DMS 273 (cell line): ENCODE measurements at regions not wholly inside any gene's neighbourhood (a gene's known extent, or its start where the extent isn't known, plus 50 kb on each side); places are given as distances from the start of the nearest gene placed in this dataset.
A peak's percentile ranks its signal among the peaks of the same experiment; 100 is the strongest.

Source experiments
- DNase-seq: peaks from one replicate; lab custom pipeline; 2025; ENCODE audit not compliant: unreplicated experiment; lab: John Stamatoyannopoulos, UW

DNA sequence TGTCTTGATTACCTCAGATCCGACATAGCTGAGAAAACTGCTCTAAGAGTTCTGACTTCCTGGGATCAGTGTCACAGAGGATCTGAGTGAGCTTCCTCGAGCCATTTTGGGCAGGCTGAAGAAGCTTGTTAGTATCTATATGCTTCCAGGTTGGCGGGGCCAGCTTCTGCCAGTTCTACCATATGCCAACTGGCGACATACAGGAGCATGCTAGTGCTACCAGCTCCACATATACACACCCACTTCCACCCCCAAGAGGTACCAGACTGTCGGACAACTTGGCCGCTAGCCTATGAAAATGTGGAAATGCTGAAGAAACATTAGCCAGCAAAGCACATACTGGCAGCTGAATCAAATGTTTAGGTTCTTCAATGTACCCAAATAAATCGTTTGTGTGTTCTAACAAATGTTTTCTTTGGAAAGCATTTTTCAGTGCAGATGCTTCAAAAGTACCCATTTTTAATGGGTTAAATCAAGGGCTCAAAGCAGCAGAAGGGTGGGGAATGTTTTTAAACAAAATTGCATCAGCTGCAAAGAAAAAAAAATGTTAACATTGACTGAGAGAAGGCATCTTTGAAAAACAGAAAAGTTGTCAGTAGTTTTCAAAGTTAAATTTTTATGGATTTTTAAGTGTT, 163.7 kb downstream of the KLF12 start:
- DNase-seq = peak; percentile 10

DNA sequence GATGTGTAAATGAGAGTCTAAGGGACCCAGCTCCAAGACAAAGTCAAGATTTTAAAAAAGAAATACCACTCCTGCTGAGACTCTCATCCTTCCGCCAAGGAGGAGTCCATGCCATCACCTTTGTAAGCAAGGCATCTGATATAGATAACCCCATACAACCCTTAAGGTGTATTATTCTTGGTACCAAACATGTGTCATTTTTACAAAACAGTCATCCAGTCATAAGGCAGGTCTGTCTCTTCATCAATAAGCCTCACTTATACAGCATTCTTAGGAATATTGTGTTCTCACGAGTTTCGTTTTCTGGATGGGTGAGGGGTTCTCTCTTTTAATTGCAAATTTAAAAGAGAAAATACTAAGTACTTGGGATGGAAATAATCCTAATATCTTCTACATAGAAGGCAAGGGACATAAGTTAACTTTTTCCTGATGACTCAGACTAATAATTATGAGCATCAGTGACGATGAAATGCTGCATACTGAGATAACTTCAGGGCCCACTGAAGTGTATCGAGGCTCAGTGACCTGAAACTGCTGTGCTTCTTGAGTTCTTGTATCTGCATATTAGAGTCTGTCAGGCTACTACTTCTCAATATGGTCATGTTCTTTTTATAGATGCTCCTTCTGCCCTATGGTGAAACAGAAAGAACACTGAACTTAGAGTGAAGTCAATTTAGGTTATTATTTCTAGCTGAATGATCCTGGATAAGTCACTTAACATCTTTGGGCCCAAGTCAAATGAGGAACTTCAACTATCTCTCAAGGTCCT, 166.6 kb downstream of the KLF12 start:
- DNase-seq = no peak

DNA sequence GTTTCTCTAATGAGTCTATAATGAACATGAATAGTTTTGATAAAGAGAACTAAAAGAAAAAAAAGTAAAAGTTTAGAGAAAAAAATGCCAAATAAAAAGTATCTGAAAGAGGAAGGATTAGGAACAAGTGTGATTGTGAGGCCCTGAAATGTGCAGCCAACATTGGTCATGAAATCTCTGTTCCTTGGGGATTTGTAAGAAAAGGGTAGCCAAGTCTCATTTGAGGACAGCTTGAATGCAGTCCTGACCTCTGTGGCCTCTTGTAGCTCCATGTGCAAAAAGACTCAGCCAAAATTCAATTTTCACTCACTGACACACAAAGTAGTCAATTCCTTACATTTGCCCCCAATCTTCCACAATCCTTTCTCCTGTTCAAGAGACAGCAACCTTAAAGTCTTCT, 167.9 kb downstream of the KLF12 start:
- DNase-seq = no peak

DNA sequence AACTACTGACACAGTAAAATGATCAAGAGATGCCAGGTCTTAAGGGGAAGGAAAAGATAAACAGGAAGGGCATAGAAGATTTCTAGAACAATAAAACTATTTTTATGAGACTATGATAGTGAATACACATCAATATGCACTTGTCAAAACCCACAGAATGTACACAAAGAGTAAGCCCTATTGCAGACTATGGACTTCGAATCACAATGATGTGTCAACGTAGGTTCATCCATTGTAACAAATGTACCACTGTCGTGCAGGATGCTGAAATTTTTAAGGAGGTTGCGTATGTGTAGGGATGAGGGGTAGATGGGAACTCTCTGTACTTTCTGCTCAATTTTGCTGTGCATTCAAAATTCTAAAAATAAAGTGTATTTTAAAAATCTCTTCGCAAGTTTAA, 171.9 kb downstream of the KLF12 start:
- DNase-seq = no peak

DNA sequence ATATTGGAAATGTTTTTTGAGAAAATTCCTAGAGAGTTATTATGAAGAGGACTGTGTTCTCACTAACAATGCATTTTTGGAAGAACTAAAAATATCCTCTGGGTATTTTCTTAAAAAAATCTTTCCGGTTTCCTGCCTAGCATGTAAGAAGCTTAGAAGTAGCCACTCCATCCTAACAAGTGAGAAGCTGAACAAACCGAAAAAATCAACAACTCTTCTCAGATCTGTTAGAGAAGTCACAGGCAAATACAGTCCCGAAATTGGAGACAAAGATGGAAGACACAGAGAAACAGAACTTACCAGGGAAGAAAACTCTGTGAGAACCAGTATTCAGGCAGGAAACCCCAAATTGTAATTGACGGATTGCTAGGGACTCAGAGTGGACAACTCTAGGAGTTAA, 173.0 kb downstream of the KLF12 start:
- no peak for DNase-seq

DNA sequence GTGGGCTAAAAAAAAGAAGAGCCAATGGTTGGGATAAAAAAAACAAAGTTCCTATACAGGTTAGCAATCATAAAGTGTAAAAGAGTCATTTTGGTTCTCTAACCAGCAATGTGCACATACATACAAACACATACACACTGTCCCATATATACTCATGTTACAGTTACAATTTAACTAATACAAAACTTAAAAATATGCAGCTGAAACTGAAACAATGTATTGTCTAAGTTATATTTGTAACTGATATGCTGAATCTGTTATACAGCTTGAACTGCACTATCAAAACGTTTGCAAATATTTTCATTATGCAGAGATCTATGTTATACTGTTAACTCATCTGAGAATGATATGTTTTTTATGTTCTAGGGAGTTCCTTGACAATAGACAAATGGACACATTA, 173.7 kb downstream of the KLF12 start:
- no peak for DNase-seq

DNA sequence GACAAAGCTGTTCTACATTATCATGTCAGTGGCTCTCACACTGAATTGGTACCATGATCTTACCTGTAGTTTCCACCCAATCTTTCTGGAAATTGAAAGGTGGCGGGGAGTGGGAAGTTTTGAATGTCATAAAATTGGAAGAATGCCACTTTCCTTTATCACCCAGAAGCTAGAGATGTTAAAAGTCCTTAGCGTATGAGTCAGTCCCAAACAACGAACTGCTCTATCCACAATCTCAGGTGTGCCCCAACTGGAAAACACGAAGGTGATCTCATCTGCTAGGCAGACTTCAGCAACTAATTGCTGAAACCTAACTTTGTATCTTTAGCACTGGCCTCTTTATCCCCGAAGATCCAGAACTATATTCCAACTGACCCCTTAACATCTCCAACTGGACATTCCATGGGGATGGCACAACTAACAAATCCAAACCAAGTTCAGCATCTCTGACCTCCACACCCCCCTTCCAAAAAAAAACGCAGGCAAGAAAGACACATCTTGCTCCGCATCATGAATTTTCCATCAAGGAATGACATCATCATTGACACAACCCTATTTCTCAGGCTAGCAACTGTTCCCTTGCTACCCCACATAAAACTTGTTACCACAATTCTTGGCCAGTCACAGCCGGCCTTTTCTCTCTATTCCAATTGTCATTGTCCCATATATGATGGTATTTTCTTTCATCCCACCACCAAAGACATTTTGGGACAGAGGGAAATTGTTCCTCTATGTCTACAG, 175.4 kb downstream of the KLF12 start:
- no peak for DNase-seq

DNA sequence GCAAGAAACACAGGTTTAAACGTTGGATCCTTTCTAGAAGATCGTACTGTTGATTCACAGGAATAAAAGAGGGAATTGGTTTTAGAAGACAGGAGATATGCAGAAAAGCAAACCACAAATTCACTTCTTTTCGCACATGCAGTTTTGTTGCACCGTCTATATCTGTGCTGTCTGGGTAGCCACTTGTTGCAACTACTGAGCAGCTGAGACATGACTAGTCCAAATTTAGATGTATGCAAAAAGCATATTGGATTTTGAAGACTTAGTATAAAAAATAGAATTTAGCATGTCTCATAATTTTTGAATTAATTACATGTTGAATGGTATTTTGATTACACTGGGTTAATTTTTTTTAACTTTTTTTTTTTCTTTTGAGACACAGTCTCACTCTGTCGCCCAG, 176.3 kb downstream of the KLF12 start:
- DNase-seq = no peak

DNA sequence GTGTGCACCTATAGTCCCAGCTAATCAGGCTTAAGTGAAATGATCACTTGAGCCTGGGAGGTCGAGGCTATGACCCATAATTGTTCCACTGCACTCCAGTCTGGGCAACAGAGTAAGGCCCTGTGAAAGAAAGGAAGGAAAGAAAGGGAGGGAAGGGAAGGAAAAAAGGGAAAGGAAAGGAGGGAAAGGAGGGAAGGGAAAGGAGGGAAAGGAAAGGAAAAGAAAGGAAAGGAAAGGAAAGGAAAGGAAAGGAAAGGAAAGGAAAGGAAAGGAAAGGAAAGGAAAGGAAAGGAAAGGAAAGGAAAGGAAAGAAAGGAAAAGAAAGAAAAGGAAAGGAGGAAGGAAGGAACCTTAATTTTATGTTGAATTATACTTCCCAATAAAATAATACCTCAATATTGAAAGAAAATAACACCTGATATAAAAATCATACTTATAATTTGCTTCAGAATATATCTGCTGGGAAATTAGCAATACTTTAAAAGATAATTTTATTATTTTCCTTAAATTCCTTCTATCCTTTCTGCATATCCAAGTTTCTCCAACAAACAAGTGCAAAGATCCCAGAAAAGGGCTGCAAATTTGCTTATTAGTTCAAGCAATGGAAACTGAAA, 177.3 kb downstream of the KLF12 start:
- no peak for DNase-seq

DNA sequence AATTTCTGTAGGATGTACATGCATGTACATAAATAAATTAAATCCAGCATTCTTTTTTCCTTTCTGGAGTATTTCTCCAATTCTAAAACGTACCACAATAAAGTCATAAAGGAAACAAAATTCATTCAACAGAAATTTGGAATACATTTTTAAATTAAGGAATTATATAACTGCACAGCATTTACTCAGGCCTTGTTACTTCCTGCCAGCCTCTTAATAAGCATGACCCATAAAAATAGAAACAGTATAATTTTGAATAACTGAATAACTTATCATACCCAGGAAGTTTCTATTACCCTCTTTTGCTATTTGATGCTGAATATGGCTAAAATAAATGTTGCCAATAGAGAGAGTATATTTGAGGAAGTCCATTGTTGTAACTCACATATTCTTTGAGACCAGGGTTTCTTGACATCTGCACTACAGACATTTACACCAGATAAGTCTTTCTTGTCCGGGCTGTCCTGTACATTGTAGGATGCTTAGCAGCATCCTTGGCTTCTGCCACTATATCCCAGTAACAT, 178.2 kb downstream of the KLF12 start:
- no peak for DNase-seq

DNA sequence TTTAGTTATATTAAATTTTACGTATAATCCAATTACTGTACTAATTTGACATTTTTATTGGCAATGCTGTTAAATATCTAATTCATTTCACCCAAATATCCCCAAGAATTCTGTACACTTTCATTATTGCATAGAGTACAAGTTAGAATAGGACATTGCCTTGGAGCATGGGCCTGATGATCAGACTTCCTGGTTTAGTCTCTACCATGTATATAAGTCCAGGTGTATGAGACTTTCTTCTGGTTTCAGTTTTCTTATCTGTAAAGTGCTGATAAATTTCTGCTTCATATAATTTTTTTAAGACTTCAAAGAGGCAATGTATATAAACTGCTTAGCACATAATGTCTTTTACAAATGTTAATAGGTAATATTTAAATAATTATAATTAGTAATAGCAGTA, 179.4 kb downstream of the KLF12 start:
- DNase-seq = no peak

DNA sequence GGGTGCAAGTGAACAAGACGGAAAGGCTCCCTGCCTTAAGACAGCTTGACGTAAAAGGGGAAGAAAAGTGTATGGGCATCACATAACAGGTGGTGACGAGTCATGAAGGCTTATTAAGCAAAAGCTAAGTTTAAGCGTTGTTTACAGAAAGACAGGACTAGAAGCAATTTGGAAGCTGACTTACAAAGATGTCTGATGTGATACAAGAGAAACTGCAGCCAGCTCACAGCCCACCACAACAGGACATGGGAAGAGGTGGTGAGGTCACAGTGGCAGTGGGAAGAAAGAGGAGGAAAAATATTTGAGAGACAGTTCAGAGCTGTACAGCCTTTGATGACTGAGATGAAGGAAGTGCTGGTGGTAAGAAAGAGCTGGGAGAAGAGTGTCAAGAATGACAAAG, 181.6 kb downstream of the KLF12 start:
- no peak for DNase-seq

DNA sequence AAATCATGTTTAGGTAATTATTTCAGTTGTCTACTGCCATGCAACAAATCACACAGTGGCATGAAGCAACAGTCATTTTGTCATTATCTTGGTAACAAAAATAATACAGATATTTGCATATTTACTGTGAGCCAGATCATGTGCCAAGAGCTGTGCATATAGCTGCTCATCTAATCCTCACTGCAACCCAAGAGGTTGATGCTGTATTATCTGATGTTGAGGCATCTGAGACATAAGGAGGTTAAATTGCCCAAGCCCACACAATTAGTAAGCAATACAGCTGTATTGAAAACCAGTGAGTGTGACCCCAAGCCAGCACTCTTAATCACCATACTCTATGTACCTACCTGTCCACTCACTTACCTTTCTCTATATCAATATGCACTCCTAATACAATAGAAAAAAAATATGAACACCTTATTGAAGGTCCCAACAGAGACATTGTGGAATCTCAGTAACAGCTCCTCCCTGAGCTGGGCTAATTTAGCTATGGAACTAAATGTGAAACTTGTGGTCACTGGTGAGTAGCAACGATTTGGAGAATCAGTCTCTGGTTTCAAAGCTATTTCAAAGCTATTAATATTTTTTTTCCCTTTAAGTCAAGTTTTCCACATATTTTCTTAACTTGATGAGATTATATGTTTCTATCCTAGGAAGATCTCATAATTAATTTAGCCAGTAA, 185.2 kb downstream of the KLF12 start:
- no peak for DNase-seq

DNA sequence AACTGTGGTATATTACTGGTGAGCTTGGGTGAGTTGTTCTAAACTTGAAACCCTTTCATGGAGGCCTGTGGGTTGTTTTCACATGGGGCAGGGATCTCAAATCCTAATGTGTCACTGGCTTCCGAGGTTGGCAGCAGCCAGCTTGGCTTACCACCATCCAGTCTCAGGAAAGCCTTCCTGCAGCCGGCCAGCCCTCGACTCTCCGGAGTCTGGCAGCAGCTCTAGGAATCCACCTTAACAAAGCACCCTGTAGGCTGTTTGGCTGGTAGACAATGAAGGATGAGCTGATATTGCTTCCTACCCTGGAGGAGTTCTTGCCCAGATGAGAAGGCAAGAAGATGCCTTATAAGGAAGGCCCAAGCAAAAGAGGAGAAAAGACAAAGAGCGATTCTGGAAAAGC, 188.3 kb downstream of the KLF12 start:
- no peak for DNase-seq

DNA sequence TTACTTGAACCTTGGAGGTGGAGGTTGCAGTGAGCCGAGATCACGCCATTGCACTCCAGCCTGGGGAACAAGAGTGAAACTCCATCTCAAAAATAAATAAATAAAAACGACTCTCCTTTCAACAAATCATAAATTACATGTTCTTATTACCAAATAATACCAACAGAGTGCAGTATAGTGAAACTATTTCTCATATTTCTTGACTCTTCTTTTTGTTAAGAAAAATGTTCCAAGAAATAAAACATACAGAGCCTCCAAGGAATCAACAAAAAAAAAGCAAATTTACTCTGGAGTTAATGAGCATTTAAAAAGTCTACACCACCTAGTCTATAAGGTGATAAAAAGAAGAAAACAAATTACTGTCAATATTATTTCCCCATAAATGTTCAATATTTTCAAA, 188.8 kb downstream of the KLF12 start:
- no peak for DNase-seq

DNA sequence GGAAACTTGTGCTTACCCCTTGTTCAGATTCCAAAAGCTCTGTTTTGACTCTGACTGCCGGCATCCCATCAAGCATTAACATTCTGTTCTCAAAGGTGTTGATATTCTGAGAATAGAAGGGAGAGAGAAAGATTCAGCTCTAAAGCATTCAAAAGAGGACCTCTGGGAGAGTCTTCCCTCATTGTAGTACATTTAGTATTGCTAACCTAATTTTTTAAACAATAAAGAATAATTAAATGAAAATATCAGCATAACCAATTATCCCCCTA, 190.3 kb downstream of the KLF12 start:
- no peak for DNase-seq

DNA sequence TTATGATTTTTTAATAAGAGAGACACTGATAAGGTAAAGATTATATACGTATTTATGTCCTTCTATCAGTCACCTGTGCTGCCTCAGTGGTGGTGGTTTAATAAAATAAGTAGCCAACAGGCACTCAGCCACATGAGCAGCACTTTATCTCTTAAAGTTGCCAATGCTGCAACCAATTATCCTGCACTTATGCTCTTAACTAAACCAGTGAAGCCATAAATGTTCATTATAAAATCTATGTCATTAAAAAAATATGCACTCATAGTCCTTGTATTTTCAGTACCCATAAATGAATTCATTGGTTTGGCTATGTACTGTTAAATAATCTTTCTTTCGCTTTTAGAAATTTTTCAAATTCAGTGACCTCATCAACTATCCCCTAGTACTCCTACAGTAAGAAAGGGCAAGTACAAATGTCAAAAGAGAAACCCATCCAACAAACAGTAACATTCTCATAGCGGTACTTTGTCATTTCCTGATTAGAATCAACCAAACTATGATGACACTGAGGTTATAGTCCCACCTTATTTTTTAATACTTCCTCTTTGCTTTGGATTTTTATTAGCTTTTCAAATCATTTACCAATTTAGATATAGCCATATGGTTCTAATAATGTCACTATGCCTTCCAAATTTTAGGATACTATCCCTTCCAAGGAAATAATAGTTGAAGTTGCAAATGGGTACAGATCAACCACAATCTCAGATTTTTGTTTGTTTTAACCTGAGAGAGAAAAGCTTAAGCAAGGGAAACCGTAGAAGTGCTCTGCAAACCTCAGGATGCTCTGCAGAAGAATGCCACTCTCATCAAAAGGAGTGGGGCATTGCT, 190.9 kb downstream of the KLF12 start:
- DNase-seq = no peak

DNA sequence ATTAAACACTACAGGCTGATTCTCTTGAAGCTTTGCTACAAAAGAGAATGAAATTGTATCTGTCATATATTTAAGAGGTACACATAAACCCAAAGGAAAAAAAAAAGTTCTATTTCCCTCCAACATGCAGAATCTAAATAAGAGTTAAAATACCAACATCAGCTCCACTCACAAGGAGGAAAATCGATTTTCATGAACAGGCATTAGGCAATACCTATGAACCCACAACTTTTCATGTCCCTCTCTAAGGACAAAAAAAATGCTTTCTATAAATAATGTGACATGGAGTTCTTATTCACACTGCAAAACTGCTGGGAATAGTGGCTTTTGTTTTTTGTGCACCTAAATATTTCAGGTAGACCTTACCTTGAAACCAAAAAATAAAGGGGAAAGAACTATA, 192.5 kb downstream of the KLF12 start:
- DNase-seq = no peak

DNA sequence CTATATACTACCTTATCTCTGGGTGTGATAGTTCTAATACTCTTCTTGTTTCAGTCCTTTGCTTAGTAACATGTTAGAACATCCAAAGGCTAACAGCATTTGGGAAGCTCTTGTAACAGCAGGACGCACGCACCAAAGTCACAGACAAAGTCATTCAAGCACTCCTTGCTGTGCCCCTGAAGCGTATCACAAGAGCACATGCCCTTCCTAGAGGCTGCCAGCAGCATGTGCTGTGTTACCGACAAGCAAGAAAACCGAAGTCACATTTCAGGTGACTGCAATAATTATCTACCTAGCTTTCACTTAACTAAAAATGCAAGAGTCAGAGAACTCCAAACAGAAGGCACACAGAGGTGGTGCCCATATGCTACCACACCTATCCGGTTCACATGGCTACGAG, 194.1 kb downstream of the KLF12 start:
- no peak for DNase-seq

DNA sequence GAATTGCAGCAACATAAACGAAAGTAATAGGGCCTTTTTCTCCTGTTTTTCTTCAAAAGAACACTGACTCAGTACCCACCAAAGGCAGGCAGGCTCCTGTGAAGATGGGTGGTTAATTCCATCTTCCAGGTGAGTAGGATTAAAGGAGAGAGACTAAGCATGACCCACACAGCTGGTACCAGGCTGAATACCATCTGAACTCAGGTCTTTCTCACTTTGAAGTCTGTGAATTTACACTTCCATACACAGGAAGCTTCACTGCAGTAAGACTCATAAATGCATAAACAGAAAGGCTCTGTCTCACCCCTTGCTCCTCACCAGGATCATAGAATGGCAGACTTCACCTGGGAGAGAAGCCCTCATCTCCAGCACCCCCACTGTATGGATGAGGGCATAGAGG, 194.6 kb downstream of the KLF12 start:
- no peak for DNase-seq

DNA sequence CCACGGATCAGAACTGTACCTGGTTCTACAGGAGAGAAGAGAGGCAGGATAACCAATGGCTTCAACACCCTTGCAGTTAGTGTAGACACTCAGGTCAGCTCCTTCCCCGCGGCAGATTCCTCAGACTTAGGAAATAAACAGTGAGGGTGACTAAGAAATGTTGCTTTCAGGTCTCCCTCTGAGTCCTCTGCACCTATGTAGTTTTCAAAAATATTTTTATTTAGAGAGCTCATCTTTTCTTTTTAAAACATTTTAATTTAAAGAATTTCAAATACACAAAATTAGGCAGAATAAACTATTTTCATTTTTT, 195.2 kb downstream of the KLF12 start:
- no peak for DNase-seq
